ENCODE measurements at regions not wholly inside any gene's neighbourhood (a gene's known extent, or its start where the extent isn't known, plus 50 kb on each side); places are given as distances from the start of the nearest gene placed in this dataset.

DNA sequence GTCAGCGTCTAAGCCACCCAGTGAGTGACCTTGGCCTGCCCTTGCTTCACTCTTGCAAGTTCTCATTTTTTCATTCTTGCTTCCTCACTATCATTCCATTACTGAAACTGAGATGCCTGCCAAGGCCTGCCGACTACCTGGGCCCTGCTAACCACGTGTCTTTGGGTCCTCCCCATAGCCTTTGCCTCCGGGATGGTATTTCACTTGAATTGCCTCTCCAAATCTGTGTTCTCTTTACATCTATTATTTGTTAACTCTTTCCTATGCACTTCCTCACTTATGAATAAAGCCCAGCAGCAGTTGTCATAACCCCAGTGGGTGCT is 234.6 kb downstream of the SNX10 start:
- no peak for TF ChIP-seq EZH2 (IDR thresholded peaks at IDR 0.05; ENCODE audit: borderline replicate concordance, insufficient read depth, low read depth, low read length, poor library complexity, severe bottlenecking)
- TF ChIP-seq, protein P1, sequence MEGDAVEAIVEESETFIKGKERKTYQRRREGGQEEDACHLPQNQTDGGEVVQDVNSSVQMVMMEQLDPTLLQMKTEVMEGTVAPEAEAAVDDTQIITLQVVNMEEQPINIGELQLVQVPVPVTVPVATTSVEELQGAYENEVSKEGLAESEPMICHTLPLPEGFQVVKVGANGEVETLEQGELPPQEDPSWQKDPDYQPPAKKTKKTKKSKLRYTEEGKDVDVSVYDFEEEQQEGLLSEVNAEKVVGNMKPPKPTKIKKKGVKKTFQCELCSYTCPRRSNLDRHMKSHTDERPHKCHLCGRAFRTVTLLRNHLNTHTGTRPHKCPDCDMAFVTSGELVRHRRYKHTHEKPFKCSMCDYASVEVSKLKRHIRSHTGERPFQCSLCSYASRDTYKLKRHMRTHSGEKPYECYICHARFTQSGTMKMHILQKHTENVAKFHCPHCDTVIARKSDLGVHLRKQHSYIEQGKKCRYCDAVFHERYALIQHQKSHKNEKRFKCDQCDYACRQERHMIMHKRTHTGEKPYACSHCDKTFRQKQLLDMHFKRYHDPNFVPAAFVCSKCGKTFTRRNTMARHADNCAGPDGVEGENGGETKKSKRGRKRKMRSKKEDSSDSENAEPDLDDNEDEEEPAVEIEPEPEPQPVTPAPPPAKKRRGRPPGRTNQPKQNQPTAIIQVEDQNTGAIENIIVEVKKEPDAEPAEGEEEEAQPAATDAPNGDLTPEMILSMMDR (IDR thresholded peaks at IDR 0.05) = no peak

Data from B cell (primary cell).